ENCODE measurements at regions not wholly inside any gene's neighbourhood (a gene's known extent, or its start where the extent isn't known, plus 50 kb on each side); places are given as distances from the start of the nearest gene placed in this dataset.

DNA sequence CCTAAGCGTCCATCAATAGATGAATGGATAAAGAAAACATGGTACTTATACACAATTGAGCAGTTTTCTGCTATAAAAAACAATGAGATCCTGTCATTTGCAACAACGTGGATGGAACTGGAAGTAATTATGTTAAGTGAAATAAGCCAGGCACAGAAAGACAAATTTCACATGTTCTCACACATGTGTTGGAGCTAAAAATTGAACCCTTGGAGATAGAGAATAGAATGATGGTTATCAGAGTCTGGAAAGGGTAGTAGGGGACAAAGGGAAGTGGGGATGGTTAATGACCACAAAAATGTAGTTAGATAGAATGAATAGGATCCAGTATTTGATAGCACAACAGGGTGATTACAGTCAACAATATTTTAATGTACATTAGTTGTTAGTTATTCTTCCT lies 1033.5 kb downstream of the HACE1 start:
- TF ChIP-seq POLR2A (IDR thresholded peaks at IDR 0.05; ENCODE audit: low read length) (no peak), GATA1 (IDR thresholded peaks at IDR 0.05; ENCODE audit: low read depth, low read length) (no peak)
